NCI-H2196 (cell line): ENCODE measurements at regions not wholly inside any gene's neighbourhood (a gene's known extent, or its start where the extent isn't known, plus 50 kb on each side); places are given as distances from the start of the nearest gene placed in this dataset.
"Not testable (repeated sequence)": the region's sequence is repeated elsewhere in the genome, so short reads cannot be mapped to it uniquely, and the experiment has no call there.

Experiments used
- DNase-seq: peaks from one replicate; lab custom pipeline; 2025; ENCODE audit not compliant: unreplicated experiment; lab: John Stamatoyannopoulos, UW

DNA sequence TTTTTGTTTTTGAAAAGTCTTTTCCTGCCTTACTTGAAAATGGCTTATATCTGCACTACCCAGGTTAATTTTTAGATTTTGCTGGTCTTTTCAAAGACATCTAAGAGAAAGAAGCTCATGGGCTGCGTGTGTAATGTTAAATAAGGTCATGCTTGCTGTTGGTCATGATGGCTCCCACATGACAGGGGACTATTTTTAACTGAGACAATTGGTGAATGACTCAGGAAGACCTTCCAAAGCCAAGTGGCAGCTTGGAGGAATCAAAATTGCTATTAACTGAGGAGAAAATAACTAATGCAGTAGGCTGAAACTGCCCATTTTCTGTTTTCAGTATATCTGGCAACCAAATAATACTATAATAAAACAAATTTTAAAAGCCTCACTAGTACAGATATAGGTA, 117.1 kb upstream of the SPAG17 start:
- no peak for DNase-seq

- DNase-seq = no peak
Observed at GRCh38 chr1:118300808-118301207, 115.8 kb upstream of the SPAG17 start.

DNA sequence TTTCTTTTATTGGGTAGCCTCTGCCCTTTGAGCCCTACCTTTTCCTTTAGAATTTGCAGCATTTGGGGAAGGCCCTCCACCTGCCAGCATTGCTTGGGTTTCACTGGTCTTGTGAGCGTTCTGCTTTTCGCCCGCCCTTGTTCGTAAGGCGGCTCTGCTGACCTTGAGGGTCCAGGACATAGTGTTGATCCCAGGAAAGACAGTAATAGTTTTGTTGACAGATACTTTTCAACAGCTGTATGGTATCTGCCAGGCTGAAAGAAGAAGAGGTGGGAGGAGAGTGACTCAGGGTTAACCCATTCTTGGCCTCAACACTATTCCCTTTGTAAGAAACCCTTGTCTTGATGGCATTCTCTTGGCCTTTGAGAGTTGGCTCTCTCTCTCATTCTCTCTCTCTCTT, 113.4 kb upstream of the SPAG17 start:
- DNase-seq = no peak

DNA sequence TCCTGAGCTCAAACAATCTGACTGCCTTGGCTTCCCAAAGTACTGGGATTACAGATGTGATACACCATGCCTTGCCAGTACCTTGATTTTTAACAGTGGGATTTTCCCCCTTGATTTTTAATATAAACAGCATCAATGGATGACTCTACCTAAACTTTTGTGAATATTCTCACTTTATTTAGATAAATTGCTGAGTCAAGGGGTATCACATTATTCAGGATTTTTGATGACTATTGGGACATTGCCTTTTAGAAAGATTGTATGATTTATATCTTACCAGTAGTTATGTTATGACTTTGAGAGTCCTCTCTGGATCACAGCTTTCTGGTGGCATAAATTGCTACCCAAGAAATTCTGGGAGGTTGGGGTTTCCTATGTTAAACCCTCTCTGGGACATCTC, 112.5 kb upstream of the SPAG17 start:
- DNase-seq = no peak

GRCh38 chr1:118294875-118295642, 110.0 kb upstream of the SPAG17 start:
- DNase-seq = no peak

GRCh38 chr1:118291661-118292060, 106.6 kb upstream of the SPAG17 start:
- no peak for DNase-seq

DNA sequence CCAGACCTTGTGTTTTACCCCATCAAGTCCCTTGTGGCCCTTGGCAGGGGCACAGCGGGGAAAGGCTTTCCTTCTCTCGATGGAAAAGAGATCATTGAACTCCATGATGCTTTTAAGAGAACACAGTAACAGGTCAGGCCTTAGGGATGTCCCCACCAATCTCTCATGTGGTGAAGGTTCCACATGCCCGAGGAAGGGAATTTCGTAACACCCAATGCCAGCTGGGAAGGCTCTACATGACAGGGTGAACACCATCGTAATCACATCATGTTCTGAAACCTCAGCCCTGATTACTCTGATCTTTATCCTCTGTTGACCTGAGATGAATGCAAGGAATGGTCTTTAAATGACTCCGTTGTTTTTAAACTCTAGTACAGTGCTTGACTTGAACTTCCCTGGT, 105.5 kb upstream of the SPAG17 start:
- DNase-seq = no peak

- no peak for DNase-seq
Observed at GRCh38 chr1:118290046-118290445, 105.0 kb upstream of the SPAG17 start.

DNA sequence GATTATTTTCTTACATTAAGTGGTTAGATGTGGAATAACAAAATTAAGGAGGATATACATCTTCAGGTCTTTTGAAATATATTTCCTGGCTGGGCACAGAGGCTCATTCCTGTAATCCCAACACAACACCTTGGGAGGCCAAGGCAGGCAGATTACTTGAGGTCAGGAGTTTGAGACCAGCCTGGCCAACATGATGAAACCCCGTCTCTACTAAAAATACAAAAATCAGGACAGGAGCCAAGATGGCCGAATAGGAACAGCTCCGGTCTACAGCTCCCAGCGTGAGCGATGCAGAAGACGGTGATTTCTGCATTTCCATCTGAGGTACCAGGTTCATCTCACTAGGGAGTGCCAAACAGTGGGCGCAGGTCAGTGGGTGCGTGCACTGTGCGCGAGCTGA, 95.6 kb upstream of the SPAG17 start:
- not testable (repeated sequence) for DNase-seq

- DNase-seq = no peak
Observed at GRCh38 chr1:118275472-118276115, 90.6 kb upstream of the SPAG17 start.

DNA sequence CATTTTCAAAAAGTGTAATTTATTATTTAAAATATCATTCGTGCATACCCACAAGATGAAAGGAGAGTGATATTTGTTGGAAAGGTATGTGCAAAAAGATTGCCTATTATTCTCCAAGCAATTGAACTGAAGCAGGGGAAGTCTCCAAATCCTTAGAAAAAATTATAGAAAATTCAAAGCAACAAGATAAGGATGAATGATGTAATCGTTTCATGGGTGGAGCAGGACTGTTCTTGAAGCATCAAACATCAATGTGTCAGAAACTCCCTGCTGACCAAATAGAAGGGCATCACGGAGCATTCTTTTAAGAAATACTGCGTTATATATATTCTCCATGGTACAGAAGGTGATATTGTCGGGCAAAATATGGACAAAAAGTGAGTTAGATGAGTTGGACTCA, 87.9 kb upstream of the SPAG17 start:
- no peak for DNase-seq

GRCh38 chr1:118271883-118272282, 86.9 kb upstream of the SPAG17 start:
- DNase-seq = no peak

DNA sequence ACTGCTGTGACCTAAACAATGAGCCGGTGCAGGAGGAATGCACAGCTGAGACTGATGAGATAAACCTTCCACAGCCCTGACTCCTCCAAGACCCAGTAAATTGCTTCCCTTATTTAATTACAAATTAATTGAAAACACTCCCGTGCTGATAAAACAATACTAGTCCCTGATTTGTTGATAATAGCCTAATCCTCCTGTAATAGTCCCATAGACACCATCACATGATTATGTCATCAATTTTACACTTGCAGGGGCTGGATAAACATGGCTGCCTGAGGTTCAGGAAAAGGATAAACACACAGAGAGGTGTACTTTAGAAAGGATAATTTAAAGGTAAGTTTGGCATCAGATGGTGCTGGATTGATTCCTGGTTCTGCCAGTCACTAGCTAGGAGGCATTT, 84.6 kb upstream of the SPAG17 start:
- DNase-seq = no peak

DNA sequence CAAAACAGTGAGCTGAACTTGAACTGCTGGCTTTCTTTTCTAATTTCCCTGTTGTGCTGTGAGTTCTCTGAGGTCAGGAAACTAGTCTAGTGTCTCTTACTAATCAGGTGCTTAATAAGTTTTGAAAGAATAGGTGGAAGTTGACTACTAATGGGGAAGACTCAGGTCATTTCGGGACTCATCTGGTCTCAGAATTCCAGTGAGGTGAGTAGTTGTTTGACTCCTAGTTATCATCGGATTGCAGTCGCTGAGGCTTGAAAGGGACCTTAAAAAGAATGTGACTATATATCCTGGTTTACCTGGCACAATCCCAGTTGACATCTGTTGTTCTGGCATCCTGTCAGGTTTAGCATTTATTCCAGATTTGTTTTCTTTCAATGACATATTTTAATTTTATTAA, 81.4 kb upstream of the SPAG17 start:
- DNase-seq = no peak

DNA sequence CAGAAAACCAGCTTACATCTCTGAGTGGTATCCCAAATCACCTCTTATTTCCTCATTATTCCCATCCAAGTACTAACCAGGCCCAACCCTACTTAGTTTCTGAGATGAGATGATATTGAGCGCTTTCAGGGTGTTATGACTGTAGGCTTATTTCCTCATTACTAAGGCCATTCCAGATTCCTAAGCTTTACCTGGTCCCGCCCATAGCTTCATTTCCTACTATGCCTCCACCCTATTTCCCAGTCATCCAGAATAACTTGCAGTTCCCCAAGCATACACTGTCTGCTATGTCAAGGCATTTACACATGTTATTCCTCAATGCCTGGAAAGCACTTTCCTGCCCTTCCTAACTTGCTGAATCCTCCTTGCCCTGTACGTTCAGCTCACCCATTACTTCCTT, 79.3 kb upstream of the SPAG17 start:
- DNase-seq = no peak

- DNase-seq = no peak
Observed at GRCh38 chr1:118262865-118263264, 77.8 kb upstream of the SPAG17 start.

GRCh38 chr1:118258975-118259374, 73.9 kb upstream of the SPAG17 start:
- DNase-seq = no peak

- no peak for DNase-seq
Observed at GRCh38 chr1:118257946-118258345, 72.9 kb upstream of the SPAG17 start.

GRCh38 chr1:118254491-118255425, 69.7 kb upstream of the SPAG17 start:
- DNase-seq = no peak

DNA sequence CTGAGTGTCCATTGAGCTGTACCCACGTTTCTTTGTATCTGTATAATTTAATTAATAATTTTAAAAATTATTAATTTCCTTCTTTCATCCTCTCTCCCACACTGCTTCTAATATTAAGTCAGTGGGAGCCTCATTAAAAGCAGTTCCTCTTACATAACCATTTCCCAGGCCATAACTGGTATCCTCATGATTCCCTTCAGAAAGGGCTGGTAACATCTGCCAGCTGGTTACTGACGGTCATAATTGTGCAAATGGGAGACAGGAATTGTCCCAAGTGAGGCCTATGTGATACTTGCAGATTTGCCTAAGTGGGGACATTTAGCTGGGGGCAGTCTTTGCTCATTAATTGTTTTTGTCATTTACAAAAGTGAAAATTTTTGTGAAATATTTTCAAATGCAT, 69.0 kb upstream of the SPAG17 start:
- DNase-seq = no peak

GRCh38 chr1:118253053-118253915, 68.3 kb upstream of the SPAG17 start:
- DNase-seq = no peak
